Inflammatory macrophage (primary cell): ENCODE measurements at regions not wholly inside any gene's neighbourhood (a gene's known extent, or its start where the extent isn't known, plus 50 kb on each side); places are given as distances from the start of the nearest gene placed in this dataset.

Experiments
- DNase-seq, 2 donors: peaks; one replicate each; pipeline ENCODE4 v3.0.0-alpha.2; 2020 to 2022

DNA sequence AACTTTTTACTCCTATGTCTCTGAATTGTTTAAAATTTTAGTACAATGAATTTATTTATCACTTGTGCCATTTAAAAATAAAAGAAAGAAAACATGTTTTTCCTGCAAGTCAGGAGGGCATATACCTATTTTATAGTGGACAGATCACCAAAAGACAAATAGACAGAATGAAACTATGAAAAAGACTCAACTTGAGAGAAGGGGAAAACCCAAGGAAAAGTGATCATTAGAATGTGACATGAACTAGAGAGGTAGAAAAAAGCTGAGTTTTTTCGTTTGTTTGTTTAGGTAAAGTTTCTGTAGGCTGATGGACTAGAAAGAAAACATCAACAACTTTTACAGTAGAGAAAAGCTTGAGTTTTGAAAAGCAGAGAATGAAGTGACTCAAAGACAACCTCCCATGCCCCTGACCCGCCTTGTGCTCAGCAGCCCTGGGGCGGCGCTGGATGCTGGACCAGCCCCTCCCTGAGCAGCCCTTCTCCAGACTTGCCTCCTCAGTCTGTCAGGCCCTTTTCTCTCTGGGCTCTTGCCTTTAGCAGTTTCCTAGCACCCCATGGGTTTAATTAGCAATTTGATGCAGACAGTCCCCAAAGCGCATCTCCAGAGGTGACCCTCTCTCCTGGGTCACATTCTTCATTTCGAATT, 95.1 kb upstream of the ARID2 start:
- DNase-seq, result no peak

DNA sequence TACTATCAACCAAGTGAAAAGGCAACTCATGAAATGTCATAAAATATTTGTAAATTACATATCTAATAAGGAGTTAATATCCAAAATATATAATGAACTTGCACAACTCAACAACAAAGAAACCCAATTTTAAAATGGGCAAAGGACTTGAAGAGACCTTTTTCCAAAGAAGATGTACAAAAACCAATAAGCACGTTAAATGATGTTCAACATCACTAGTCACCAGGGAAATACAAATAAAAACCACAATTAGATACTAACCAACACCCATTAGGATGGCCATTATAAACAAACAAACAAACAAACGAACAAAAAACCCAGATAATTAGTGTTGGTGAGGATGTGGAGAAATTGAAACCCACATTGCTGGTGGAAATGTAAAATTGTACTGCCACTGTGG, 92.3 kb upstream of the ARID2 start:
- no peak for DNase-seq

DNA sequence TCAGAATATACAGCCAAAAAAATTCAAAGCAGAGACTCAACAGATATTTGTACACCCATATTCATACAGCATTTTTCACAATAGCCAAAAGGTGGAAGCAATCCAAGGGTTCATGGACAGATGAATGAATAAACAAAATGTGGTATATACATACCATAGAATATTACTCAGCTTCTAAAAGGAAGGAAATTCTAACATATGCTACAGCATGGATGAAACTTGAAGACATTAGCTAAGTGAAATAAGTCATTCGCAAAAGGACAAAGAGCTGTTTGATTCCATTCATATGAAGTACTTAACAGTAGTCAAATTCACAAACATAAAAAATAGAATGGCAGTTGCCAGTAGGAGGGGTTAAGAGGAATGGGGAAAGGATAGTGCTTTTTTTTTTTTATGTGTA, 91.8 kb upstream of the ARID2 start:
- DNase-seq, result no peak

DNA sequence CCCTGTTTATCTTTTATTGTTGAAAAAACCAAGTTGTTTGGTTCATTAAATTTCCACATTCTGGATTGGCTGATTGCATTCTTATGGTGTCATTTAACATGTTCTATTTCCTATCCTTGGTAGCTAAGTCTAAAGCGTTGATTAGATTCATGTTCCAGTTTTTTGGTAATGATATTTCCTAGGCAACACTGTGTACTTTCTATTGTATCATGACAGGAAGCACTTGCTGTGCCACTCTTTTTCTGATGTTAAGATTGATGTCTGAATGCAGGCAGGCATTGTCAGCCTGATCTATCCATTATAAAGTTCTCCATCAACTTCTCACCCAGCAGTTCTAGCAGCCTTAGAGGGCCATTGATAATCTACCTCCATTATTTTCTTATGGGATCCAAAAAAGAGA, 91.1 kb upstream of the ARID2 start:
- no peak for DNase-seq

DNA sequence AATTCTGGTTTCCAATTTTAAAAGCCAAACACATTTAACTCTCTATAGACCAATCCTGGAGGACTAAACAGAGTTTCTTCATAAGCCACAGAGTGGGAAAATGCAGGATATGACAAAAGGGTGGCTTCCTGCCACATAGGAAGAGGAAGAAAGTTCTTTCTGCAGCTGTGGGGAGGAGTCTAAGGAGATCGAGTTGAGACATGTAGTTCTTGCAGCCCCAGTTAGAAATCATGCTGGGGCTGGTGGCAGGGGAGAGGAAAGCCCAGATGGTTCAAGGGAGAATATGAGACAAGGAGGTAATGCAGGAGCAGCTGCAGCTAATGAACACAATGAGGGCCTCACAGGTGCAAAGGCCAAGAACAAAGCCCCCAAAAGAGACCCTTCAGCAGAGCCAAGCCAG, 85.0 kb upstream of the ARID2 start:
- DNase-seq, result peak; percentile 70 to 83

DNA sequence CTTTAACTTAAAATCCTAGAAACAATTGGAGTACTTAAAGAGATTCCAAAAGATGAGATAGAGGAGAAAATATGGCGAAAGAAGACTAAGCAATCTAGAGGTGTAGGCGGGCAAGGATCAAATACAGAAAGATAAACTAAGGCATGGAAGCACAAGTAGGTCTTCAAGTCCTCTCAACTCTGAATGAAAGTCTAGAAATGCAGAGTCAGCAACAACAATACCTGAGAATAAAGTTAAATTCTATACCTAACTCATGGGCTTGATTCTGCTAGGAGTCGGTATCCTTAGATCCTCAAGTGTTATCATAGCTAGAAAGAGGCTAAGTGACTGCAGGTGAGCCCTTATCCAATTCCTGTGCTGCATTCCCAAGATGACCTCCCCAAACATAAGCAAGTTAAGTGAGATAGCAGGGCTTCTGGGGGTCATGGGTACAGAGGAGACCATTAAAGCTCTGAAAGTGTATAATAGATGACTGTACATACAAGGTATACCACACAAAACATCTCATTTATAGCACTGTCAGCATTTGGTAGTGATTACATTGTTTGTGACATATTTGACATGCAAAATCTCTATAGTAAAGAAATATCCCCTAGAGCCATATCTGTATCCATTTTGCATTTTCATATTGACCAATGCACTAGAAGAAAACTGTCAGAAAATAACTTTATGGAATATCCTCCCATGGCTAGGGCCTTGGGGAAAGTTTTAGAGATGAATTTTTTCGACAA, 82.5 kb upstream of the ARID2 start:
- no peak for DNase-seq

DNA sequence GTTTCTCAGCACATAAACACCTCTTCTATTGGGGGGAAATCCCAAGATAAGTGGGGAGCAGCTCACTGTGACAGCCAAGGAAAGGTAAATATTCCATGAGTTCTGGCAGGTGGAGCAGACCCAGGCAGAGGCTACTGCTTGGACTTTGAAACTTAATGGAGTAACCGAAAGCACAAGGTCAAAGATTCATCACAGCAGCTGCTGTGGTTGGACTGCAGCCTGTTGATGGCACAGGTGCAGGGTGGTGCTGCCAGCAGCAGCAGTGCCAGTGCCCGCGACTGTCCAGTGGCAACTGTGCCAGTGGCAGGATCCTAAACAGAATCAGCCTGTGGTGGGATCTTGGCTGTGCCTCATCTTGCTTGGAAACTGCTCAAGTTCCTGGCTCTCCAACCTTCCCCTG, 81.4 kb upstream of the ARID2 start:
- DNase-seq, result no peak

DNA sequence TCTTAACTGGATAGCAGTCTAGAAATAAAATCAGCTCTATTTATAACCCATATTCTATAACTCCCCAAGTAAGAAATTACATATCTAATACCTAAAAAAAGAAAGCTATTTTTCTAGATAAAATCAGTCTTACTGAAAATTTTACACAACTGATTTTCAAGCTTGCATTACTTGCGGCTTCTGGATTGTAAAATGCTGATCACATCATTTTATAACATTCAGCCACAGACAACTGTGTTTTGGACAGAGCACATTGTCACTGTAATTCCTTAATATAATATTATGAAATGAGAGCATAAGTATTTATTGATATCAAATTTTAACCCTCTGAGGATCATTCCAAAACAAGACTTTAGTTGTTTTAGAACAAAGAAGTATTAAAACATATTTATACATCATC, 78.5 kb upstream of the ARID2 start:
- DNase-seq, result no peak

DNA sequence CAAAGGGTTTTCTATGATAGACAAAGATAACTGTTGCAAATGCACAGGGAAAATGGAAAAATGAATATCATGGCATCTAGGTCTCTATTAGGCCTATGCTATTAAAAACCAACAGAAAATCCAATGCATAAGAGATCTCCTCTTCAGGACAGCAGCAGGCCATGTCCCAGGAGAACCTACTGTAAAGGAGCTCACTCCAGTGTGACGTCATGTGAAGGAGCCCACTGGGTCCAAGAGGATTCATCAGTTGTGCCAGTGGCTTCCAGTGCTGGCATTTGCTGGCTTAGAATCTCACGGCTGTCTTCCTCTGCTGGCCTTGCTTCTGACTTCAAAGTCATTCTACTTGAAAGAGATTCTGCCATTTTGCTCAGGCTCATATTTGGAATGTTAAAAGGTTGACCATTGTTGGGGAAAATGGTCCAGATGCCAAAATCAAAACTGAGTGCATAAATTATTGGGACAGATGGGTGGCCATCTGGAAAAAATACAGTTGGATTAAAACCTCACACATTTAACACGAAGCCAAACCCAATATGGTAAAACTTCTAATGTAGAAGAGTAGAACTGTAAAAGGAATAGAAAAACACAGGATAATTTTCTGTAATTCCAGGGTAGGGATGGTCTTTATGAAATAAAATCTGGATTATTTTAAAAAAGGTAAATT, 75.4 kb upstream of the ARID2 start:
- no peak for DNase-seq

DNA sequence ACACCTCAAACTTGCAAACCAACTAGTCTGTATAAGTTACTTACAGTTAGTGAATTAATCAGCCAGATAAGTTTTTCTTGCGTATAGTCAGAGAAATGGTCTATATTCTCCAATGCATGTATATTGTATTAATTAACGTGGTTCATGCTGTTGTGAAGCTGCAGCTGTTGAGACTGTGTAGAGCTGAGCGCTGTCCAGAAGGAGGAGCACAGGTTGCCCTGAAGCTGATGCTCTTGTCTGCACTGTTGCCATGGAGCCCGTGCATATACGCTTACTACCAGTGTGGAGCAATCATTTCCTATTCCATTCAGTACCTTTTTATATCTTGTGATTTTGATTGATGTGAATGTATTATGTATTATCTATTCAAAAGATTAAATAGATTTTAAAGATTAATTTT, 74.3 kb upstream of the ARID2 start:
- no peak for DNase-seq

DNA sequence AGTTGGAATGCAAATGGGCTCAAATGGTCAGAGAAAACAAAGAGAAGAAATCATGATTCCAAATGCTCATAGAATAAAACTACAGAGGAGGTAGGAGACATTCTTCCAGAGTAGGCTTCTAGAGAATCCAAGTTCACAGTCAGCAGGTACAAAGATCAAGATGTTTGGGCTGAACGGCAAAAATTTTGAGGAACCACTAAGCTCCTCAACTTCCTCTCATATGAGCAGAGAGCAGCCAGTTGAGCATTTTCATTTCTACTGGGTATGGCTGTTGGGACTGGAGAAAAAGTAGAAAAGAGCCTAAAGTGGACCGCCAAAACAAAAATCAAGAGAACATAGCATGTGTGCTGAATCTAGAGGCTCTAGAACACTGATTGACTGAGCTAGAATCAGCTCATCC, 73.8 kb upstream of the ARID2 start:
- DNase-seq, result peak; percentile 22 to 41

DNA sequence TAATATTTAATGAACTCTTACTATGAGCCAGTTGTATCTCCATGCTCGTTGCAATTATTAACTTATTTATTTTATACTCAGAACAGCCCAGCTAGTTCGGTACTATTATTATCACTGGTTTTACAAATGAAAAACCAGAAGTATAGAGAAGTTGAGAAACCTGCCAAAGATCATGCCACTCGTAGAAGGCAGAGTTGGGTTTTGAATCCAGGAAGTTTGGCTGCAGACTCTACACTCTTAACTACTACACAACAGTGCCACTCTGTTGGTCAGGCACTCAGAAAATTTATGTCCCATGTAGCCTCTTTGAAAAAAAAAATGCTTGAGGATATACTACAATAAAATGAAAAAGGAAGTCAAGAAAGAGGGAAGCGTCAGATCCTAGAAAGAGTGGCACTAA, 71.5 kb upstream of the ARID2 start:
- peak; percentile 59 to 74 for DNase-seq

DNA sequence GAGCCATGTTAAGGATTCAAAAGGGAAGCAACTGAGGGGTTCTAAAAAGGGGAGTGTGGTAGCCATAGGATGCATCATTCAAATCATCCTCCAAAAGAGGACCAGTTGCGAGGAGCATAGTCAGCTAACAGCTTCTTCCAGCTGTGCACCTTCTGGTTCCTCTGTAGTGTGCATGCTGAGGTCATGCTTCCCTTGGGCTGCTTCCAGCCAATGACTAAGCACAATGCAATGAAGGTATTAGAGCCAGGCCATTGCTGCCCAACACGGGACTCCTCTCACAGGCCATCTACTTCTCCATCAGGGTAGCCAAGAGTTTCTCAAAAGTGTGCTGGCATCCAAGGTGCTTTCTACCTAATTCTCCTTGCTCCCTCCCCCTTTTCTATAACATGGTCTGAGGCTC, 69.2 kb upstream of the ARID2 start:
- DNase-seq, result peak; percentile 29 to 38

DNA sequence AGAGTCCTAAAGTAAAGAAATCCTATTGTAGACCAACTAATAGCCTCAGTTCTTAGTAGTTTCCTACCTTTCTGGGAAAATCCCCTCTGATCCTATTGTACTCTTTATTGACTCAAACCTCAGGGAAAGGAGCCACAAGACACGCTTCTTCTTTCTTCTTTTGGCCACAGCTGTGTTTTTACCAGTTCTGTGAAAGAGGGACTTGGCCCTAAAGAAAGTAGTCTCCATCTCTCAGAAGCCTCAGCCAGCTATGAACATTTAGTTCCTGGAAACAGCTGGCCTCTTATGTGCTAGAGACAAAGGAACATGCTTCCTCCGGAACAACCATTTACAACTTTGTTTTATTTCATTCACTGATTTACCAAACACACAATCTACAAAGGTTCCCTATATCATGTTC, 66.1 kb upstream of the ARID2 start:
- DNase-seq, result peak in 1 of 2 donors; percentile 27

DNA sequence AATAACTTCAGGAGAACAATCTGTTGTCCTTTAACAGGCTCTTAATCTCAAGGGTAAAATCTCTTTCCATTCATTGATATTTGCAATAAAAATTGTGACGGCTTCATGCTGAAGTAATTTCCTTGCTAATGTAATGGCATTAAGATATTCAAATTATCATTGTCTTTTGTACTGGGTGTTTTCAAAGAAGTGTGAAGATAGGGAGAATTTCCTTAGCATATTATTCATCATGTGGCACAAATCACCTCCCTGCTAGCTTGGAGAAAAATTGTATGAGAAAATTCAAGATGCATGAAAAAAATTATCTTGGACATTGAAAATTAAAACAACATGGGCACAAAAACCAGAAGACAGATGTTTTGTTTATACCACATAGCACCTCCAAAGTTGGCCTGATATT, 63.6 kb upstream of the ARID2 start:
- no peak for DNase-seq

DNA sequence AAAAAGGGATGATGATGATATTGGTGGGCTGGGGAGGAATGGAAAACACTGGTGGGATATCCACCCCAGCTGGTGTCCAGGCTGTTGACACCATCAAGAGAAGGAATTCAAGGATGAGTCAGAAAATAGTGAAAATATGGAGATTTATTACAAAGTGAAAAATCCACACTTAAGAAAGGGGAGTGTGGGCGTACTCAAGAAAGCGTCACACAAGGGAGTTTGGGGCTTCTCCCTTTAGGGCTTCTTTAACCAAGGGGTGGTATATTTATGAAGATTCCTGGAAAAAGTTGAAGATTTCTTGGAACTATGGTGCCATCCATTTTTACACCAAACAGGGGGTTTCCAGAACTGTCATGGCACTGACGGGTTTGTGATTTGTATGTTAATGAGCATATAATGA, 63.1 kb upstream of the ARID2 start:
- DNase-seq, result no peak

DNA sequence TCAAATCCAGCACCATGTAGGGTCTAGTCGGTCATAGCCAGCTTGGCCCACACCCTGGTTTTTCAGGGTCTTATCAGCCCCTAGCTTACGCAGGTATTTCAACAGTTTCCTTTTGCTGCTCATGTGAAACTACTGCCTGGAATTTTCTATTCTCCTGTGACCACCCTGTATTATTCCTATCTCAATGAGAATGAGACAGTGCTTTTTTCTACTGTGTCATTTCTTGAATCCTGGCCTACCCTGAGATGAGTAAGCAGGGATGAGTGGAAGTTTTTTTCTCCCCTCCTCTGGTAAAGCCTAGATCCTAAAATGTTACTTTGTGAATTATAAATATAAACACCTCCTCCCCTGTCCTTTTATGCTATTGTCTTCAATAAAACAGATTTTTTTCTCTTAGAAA, 62.7 kb upstream of the ARID2 start:
- no peak for DNase-seq

DNA sequence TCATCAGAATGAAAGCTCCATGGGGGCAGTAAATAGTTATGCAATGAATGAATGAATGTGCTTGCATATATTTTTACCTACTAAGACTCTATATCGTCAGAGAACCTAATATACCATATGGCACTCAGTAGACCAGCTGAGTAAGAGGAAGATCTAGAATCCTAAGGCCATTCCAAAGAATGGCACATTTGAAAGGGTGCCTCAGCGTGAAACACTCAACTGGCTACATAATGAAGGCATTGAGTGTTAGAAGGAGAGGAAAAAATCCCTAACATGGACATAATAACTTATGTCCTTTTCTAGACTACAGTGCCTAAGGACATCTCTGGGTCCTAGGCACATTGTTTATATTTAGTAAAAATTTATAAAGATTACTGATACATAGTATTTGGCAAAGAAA, 61.7 kb upstream of the ARID2 start:
- DNase-seq, result no peak

DNA sequence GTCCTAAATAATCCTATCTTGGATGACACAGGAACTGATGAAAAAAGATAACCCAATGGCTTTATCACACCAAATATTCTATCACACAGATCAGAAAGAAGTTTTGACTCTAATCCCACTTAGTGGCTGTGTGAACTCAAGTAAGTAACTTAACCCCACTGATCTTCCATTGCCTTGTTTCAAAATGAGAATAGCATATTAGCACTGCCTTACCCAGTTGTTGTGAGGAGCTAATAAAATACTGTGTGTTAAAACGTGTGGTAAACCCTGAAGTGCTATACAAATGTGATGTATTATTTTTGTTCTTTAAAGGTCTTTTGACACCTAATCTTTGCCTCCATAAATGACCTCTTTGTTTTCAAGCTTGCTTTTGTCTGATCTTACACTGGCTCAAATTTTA, 60.9 kb upstream of the ARID2 start:
- no peak for DNase-seq

DNA sequence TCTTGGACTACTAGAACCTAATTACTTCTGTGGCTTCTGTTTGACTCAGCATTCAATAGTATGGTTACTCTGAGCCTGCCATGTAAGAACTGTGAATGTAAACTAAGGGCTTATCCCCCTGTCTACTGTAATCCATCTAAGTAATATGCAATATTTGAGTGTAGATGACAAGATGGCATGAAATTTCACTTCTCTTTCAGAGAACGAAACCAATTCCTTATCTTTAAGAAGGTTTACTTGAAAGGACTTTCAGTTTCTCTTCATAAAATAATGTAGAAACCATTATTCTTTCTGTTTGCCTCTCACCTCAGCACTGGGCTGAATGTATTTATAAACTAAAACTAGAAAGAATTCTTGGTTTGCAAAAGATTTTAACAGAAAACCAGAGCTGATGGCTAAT, 60.4 kb upstream of the ARID2 start:
- peak in 1 of 2 donors; percentile 30 for DNase-seq

DNA sequence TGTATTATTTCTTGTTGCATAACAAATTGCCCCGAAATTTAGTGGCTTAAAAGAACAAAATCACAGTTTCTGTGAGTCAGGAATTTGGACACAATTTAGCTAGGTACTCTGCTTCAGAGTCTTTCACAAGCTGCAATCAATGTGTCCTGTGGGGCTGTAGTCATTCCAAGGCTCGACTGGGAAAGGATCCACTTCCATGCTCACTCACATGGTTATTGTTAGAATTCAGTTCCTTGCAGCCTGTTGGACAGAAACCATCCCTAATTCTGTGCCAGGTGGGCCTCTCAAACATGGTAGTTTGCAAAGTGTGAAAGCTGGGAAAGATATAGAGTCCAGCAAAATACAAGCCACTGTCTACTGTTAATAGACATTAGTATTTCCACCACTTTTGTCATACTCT, 59.7 kb upstream of the ARID2 start:
- no peak for DNase-seq

DNA sequence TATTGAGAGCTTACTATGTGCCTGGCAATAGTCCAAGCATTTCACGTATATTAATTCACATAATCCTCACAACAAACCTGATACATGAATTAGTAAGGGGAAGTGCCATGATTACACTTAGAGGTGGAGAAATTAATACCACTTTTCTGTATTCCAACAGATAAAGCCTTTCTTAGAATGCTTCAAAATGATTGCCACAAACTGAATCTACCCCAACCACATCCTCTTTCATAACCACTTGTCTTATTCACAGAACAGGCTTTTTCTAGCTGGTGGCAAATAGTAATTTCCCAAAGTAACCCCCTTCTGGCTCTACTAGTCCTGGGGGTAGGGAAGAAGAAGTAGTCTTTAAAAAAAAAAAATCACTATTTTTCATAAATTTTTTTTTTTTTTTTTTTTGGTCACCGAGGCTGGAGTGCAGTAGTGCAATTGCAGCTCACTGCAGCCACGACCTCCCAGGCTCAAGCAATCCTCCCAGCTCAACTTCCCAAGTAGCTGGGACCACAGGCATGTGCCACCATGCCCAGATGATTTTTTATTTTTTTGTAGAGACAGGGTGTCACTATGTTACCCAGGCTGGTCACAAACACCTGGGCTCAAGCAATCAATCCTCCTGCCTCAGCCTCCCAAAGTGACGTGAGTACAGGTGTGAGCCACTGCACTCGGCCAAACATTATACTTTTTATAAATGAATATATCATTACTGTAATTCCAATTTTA, 59.0 kb upstream of the ARID2 start:
- peak; percentile 56 to 87 for DNase-seq

DNA sequence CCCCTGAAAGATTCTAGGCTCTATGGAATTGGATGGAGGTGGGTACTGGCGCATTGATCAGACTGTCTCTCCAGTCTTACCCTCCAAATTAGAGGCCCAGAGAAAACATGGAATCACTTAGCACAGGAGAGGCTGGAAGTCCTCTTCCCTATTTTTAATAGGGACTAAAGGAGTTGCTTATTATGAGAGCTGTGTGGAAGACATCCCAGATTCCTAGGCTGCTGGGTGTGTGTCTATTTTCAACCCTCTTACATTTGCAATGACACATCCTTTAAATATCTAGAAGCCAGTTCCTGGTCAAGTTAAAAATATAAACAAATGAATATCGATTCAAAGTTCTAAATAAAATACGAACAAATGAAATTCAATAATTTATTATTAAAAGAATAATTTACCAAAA, 58.3 kb upstream of the ARID2 start:
- DNase-seq, result no peak
